Muscle layer of duodenum (tissue), 2 donors: ENCODE measurements at regions not wholly inside any gene's neighbourhood (a gene's known extent, or its start where the extent isn't known, plus 50 kb on each side); places are given as distances from the start of the nearest gene placed in this dataset.

Experiments used
- H3K27ac ChIP-seq: one replicate; pipeline ENCODE4 v1.7.0; 2013; ENCODE audit warnings: mild to moderate bottlenecking, low read length
- H3K27me3 ChIP-seq: one replicate; pipeline ENCODE4 v1.7.0; 2013; ENCODE audit warnings: low read depth, mild to moderate bottlenecking, control low read depth, low read length
- H3K36me3 ChIP-seq, 2 donors: one replicate each; pipeline ENCODE4 v1.7.0; 2013; ENCODE audit warnings: low read length in 2 of 2, control low read depth in 1 of 2, mild to moderate bottlenecking in 1 of 2; ENCODE audit not compliant: insufficient read depth in 2 of 2, control insufficient read depth in 1 of 2
- H3K4me1 ChIP-seq, 2 donors: one replicate each; pipeline ENCODE4 v1.7.0; 2013; ENCODE audit warnings: low read length in 2 of 2, mild to moderate bottlenecking in 2 of 2, control low read depth in 1 of 2, moderate library complexity in 1 of 2; ENCODE audit not compliant: insufficient read depth in 2 of 2, control insufficient read depth in 1 of 2
- H3K4me3 ChIP-seq, 2 donors: one replicate each; pipeline ENCODE4 v1.7.0; 2013; ENCODE audit warnings: low read length in 2 of 2, low read depth in 1 of 2, mild to moderate bottlenecking in 1 of 2
- H3K9me3 ChIP-seq, 2 donors: one replicate each; pipeline ENCODE4 v1.7.0; 2013; ENCODE audit warnings: low read length in 2 of 2, control low read depth in 1 of 2, mild to moderate bottlenecking in 1 of 2; ENCODE audit not compliant: control insufficient read depth in 1 of 2
- donor health status: healthy.

GRCh38 chr20:51233345-51233744 is 210.4 kb upstream of the KCNG1 start:
- no peak overlapping the region for H3K4me3 ChIP-seq
- H3K4me1 ChIP-seq, result peaks cover 0 to 9% of the 10 kb centered on the region in 2 donors
- peaks cover 3% of the 10 kb centered on the region for H3K27me3 ChIP-seq
- no peaks in the 10 kb centered on the region for H3K9me3 ChIP-seq
- H3K27ac ChIP-seq, result no peak overlapping the region
- H3K36me3 ChIP-seq, result no peaks in the 10 kb centered on the region

GRCh38 chr20:51230727-51231126 is 207.8 kb upstream of the KCNG1 start:
- Histone ChIP-seq H3K27me3 (peaks cover 3% of the 10 kb centered on the region), H3K27ac (no peak overlapping the region), H3K9me3 (no peaks in the 10 kb centered on the region), H3K4me3 (no peak overlapping the region), H3K36me3 (no peaks in the 10 kb centered on the region), H3K4me1 (no peaks in the 10 kb centered on the region)

GRCh38 chr20:51228763-51229162 is 205.9 kb upstream of the KCNG1 start:
- Histone ChIP-seq H3K4me3 (no peak overlapping the region), H3K27me3 (peaks cover 3% of the 10 kb centered on the region), H3K4me1 (no peaks in the 10 kb centered on the region), H3K9me3 (no peaks in the 10 kb centered on the region), H3K36me3 (no peaks in the 10 kb centered on the region), H3K27ac (no peak overlapping the region)

GRCh38 chr20:51227744-51228143 is 204.8 kb upstream of the KCNG1 start:
- no peaks in the 10 kb centered on the region for H3K36me3 ChIP-seq
- no peak overlapping the region for H3K4me3 ChIP-seq
- H3K27me3 ChIP-seq, result no peaks in the 10 kb centered on the region
- no peak overlapping the region for H3K27ac ChIP-seq
- no peaks in the 10 kb centered on the region for H3K9me3 ChIP-seq
- H3K4me1 ChIP-seq, result no peaks in the 10 kb centered on the region

GRCh38 chr20:51223183-51223720 is 200.3 kb upstream of the KCNG1 start:
- H3K36me3 ChIP-seq, result no peaks in the 10 kb centered on the region
- H3K27ac ChIP-seq, result no peak overlapping the region
- H3K4me3 ChIP-seq, result no peak overlapping the region
- peaks cover 0 to 4% of the 10 kb centered on the region in 2 donors for H3K4me1 ChIP-seq
- peaks cover 6% of the 10 kb centered on the region for H3K27me3 ChIP-seq
- no peaks in the 10 kb centered on the region for H3K9me3 ChIP-seq

GRCh38 chr20:51221791-51222408 is 199.0 kb upstream of the KCNG1 start:
- H3K27ac ChIP-seq, result no peak overlapping the region
- H3K4me1 ChIP-seq, result peaks cover 0 to 4% of the 10 kb centered on the region in 2 donors
- H3K4me3 ChIP-seq, result no peak overlapping the region
- H3K27me3 ChIP-seq, result peaks cover 6% of the 10 kb centered on the region
- no peaks in the 10 kb centered on the region for H3K36me3 ChIP-seq
- no peaks in the 10 kb centered on the region for H3K9me3 ChIP-seq

- Histone ChIP-seq H3K27ac (no peak overlapping the region), H3K4me3 (no peak overlapping the region), H3K4me1 (peaks cover 0 to 4% of the 10 kb centered on the region in 2 donors), H3K9me3 (no peaks in the 10 kb centered on the region), H3K27me3 (peaks cover 6% of the 10 kb centered on the region), H3K36me3 (no peaks in the 10 kb centered on the region)
These were observed 198.2 kb upstream of the KCNG1 start for GRCh38 chr20:51221103-51221502.

- peaks cover 6% of the 10 kb centered on the region for H3K27me3 ChIP-seq
- H3K4me1 ChIP-seq, result peaks cover 0 to 4% of the 10 kb centered on the region in 2 donors
- no peaks in the 10 kb centered on the region for H3K36me3 ChIP-seq
- H3K27ac ChIP-seq, result no peak overlapping the region
- H3K4me3 ChIP-seq, result no peak overlapping the region
- no peaks in the 10 kb centered on the region for H3K9me3 ChIP-seq
These were observed 197.4 kb upstream of the KCNG1 start for GRCh38 chr20:51220293-51220706.

GRCh38 chr20:51219544-51219943 is 196.6 kb upstream of the KCNG1 start:
- Histone ChIP-seq H3K4me1 (peaks cover 0 to 4% of the 10 kb centered on the region in 2 donors), H3K4me3 (no peak overlapping the region), H3K36me3 (no peaks in the 10 kb centered on the region), H3K27ac (no peak overlapping the region), H3K27me3 (peaks cover 6% of the 10 kb centered on the region), H3K9me3 (no peaks in the 10 kb centered on the region)

- H3K4me3 ChIP-seq, result no peak overlapping the region
- no peaks in the 10 kb centered on the region for H3K36me3 ChIP-seq
- H3K9me3 ChIP-seq, result no peaks in the 10 kb centered on the region
- peaks cover 0 to 4% of the 10 kb centered on the region in 2 donors for H3K4me1 ChIP-seq
- peaks cover 6% of the 10 kb centered on the region for H3K27me3 ChIP-seq
- H3K27ac ChIP-seq, result no peak overlapping the region
These were observed 195.7 kb upstream of the KCNG1 start for GRCh38 chr20:51218603-51219002.

- no peaks in the 10 kb centered on the region for H3K9me3 ChIP-seq
- no peak overlapping the region for H3K27ac ChIP-seq
- H3K27me3 ChIP-seq, result peaks cover 6% of the 10 kb centered on the region
- H3K4me3 ChIP-seq, result no peak overlapping the region
- H3K4me1 ChIP-seq, result peaks cover 0 to 4% of the 10 kb centered on the region in 2 donors
- H3K36me3 ChIP-seq, result no peaks in the 10 kb centered on the region
These were observed 194.6 kb upstream of the KCNG1 start for GRCh38 chr20:51217347-51218045.
